ENCODE measurements at regions not wholly inside any gene's neighbourhood (a gene's known extent, or its start where the extent isn't known, plus 50 kb on each side); places are given as distances from the start of the nearest gene placed in this dataset.
"Not testable (repeated sequence)": the region's sequence is repeated elsewhere in the genome, so short reads cannot be mapped to it uniquely, and the experiment has no call there.

DNA sequence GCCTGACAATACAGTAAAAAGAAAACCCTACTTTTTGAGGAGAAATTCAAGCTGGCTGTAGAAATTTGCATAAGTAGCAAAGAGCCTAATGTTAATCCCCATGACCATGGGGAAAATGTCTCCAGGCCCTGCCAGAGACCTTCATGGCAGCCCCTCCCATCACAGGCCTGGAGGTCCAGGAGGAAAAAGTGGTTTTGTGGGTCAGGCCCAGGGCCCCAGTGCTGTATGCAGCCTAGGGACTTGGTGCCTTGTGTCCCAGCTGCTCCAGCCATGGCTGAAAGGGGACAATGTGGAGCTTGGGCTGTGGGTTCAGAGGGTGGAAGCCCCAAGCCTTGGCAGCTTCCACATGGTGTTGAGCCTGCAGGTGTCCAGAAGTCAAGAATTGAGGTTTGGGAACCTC, 813.2 kb downstream of the TMTC2 start:
- DNase-seq, result not testable (repeated sequence)

DNA sequence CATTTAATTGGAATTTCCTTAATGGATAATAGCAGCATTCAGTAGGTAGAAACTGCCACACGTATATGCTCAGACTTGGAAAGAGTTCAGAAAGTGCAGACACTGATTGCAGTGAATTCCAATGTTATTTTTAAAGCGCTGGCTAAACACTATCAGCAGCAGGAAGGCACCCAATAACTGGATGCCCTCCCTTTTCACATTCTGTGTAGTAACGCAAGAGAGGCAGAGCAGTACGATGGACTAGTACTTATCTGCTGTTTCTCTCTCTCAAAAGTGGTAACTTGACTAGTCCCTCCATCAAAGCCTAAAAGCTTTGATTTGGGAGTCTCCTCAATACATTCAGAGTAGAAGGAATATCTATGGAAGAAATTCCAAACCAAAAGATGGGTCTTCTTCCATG, 791.0 kb downstream of the TMTC2 start:
- no peak for DNase-seq

DNA sequence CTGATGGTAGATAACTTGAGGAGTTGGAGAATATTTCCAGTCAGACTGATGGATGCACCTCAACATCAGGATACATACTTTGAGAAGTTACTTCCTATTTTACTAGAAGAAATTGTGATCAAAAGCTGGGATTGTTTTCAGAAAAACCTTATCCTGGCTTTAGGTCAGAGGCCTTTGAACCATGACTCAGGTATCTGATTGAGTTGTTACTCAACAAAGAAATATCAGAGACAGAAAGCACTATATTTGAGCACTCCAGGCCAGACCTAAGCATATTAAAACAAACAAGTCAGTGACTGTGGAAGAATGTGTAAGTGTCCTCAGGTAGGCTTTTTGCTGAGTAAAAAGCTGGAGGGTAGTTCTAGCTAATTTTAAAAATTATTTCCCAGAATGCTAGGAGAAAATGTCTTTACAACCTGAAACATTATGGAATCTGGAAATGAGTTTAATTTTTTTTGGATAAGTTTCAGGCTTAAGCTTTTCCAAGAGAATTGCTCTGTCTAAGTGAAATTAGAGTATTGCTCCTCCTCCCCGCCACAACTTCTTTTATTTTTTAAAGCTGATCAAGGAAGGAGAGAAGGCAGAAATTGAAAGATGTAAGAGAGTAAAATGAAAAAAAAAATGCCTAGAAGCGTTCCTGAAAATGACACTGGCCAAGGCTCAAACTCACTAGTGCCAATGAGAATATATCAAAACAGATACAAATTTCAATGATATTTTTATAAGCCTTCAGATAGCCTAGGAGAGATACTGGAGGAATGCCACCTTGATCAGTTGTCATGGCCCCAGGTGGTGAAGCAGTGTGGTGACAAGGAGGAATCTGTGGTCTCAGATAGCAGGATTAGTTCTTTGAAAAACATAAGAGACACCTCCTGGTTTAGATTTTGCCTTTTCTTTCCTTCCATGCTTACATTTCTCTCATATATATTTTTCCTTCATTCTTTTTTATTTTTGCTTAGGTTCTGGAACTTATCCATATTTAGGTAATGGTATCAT, 790.3 kb downstream of the TMTC2 start:
- no peak for DNase-seq

DNA sequence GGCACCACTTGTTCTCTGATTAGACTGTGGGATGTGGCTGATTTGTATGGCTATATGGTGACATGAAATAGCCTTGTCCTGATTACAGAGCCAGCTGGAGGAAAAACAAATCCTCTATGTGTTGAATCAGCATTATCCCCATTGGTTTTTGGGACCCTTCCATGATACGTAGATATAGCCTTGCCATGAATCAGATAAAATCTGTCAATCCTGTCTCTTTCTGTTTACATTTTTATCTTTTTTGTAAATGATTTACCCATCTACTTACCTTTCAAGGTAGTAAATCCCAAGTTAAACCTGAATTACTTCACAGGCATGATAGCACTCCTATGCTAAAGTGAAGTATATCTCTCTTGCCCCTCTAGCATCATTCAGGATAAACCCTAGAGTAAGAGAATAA, 789.3 kb downstream of the TMTC2 start:
- no peak for DNase-seq

- no peak for DNase-seq
These were observed 787.7 kb downstream of the TMTC2 start for GRCh38 chr12:83474369-83474768.

DNA sequence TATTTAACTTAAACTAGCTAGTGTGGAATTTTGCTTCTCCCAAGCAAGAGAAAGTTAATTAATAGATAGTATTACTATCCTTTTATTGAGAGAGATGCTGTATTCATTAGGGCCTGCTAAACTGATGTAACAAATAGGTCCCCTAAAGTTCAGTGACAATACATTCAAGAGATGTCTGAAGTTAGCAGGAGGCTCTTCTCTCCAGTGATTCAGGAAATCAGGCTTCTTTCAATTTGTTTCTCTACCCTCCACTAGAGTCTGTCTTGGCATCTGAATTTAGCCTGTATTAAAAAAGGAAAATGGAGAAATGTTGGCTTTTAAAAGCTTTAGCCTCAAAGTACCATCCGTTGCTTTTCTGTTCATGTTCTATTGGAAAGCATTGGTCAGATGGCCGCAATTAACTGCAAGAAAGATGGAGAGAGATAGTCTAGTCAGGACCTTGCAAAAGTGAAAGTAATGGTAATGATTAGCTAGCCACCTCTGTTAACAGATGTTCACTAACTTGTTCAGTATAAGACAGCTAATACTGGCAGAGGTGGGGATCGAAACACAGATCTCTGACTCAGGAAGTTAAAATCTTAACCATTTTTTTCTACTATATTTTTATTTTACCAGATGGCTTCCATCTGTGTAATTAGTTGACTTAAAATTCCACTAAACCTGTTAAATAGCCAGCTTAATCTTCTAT, 786.8 kb downstream of the TMTC2 start:
- no peak for DNase-seq

DNA sequence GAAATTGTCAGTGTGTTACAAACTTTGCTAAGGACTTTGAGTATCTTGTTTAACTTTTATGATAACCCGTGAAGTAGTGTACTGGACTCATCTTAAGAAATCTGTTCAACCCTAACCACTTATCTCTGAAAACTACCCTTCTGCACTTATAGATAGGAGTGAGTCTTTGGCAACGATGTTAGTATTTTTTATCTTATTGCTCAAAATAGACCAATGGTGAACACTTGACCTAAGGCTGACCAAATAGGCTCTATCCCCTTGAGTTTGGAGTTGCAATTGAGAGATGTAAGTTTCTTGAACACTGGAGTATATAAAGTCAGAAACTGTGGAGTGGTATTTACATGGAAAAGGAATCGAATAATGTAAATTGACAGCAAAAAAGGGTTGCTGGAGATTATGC, 786.1 kb downstream of the TMTC2 start:
- no peak for DNase-seq

GRCh38 chr12:83472350-83472749, 785.6 kb downstream of the TMTC2 start:
- DNase-seq, result no peak

- DNase-seq, result no peak
These were observed 784.6 kb downstream of the TMTC2 start for GRCh38 chr12:83471341-83471740.

DNA sequence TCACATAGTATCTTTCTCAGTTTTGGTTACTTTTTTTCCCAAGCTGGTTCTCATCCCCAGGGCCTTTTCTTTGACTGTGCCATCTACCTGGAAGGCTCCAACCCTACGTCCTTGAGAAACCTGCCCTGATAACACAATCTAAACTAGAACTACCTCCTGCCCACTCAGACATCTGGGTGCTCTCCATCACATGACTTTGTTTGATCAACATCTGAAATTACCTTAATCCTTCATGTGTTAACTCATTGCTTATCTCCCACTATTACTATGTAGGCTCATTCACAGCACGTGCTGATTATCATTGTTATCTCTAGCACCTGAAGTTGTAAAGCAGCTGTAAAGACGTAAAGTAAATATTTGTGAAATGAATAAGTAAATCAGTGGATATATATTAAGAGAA, 784.0 kb downstream of the TMTC2 start:
- no peak for DNase-seq

DNA sequence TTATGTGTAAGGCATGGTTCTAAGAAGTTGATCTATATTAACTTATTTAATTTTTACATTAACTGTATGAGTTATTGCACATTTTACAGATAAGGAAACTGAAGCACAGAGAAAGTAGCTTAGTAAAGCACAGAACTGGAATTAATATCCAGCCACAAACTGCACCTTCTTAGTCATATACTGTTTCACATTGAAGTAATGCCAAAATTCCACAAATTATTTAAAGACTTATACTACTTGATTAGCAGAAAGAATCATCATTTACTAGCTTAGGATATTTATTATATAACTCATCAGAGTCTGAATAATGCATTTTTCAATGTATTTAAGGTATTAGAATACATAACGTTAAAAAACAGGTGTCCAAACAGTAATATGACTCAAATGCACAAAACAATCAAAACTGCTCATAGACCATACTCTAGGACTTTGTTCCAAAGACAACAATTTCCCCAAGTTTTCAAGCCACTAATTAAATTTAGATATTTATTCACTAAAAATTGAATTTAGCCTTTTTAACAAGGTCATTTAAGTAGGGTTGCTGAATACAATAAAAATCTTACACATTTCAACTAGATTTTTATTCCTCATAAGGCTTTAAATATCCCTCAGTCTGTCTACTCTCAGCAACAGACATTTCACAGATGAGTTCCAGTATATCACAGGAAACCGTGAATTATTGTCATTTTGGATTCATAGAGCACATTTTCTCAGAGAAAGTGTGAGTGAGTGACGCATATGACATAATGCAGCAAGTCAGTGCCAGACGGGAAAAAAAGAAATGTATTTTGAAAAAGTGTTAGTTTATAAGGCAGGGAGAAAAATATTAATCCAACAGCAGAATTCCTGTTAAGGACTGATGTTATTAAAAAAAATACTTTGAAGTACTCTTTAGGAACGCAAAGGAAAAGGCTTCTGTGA, 782.5 kb downstream of the TMTC2 start:
- no peak for DNase-seq

- DNase-seq, result no peak
These were observed 778.9 kb downstream of the TMTC2 start for GRCh38 chr12:83465632-83466031.

GRCh38 chr12:83462419-83462818, 775.7 kb downstream of the TMTC2 start:
- no peak for DNase-seq

DNA sequence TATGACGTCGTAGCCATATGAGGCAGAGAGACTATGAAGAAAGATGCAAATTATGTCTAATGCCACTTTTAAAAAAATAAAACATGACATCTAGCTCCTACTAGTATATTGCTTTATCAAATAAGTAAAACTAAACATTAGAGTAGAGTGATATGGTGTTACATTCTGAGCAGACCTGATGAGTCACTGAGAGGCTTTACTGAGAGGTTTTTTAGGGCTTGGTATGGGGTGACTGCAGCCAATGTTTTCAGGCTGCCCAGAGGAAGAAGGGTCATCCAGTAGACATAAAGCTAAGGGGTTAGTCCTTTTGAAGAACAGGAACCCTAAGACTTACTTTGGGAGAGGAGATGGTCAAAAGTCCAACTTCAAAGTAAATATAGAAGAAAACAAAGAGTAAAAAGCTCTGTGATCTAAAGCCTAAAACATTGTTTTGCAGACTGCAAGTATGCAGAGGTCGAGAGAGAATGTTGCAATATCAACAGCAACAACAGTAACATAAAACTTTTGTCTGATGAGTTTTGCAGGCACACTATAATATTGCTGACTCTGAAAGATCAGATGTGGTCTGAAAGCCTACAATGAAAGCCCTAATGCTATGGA, 774.7 kb downstream of the TMTC2 start:
- DNase-seq, result no peak

- no peak for DNase-seq
These were observed 764.5 kb downstream of the TMTC2 start for GRCh38 chr12:83451189-83451588.

- DNase-seq, result no peak
These were observed 747.9 kb downstream of the TMTC2 start for GRCh38 chr12:83434600-83434999.

GRCh38 chr12:83432176-83432719, 745.5 kb downstream of the TMTC2 start:
- DNase-seq, result no peak

- DNase-seq, result not testable (repeated sequence)
These were observed 741.0 kb downstream of the TMTC2 start for GRCh38 chr12:83427586-83428136.

- no peak for DNase-seq
These were observed 728.3 kb downstream of the TMTC2 start for GRCh38 chr12:83414981-83415380.

GRCh38 chr12:83408851-83409250, 722.1 kb downstream of the TMTC2 start:
- DNase-seq, result no peak

- DNase-seq, result no peak
These were observed 721.4 kb downstream of the TMTC2 start for GRCh38 chr12:83408146-83408545.

- no peak for DNase-seq
These were observed 717.8 kb downstream of the TMTC2 start for GRCh38 chr12:83404521-83404920.
